ENCODE measurements at regions not wholly inside any gene's neighbourhood (a gene's known extent, or its start where the extent isn't known, plus 50 kb on each side); places are given as distances from the start of the nearest gene placed in this dataset.

GRCh38 chr10:111275091-111275490 is 198.3 kb downstream of the ADRA2A start:
- no peaks in the 10 kb centered on the region for H3K9me3 ChIP-seq
- DNase-seq (ENCODE audit: low read depth in 1 of 2, low spot score in 1 of 2) (no peak), FAIRE-seq (no peak), ATAC-seq (no peak)
- H3K4me1 ChIP-seq, result no peaks in the 10 kb centered on the region
- no peak overlapping the region for H3K27ac ChIP-seq
- 6% methylated on average over 1 of the region's 1 CpG for WGBS (ENCODE audit: missing lambda C conversion rate)
- ChIA-PET CTCF (no interaction called here), POLR2A (no interaction called here)
- TF ChIP-seq CBX2 (IDR thresholded peaks at IDR 0.05; ENCODE audit: borderline replicate concordance, low read depth) (no peak), NFE2L2 (conservative IDR thresholded peaks at IDR 0.05; ENCODE audit: low read length) (no peak), BHLHE40 (IDR thresholded peaks at IDR 0.05; ENCODE audit: low read depth, low read length) (no peak), ELK1 (IDR thresholded peaks at IDR 0.05; ENCODE audit: low read depth, low read length) (no peak), KDM1A (IDR thresholded peaks at IDR 0.05; ENCODE audit: low read depth) (no peak)
- no peak overlapping the region for H3K4me3 ChIP-seq
- H3K4me2 ChIP-seq, result no peak overlapping the region

GRCh38 chr10:111277661-111278060 is 200.8 kb downstream of the ADRA2A start:
- Histone ChIP-seq H3K27ac (no peak overlapping the region), H3K4me3 (no peak overlapping the region), H3K4me2 (no peak overlapping the region), H3K9me3 (no peaks in the 10 kb centered on the region), H3K4me1 (no peaks in the 10 kb centered on the region)
- ATAC-seq, result no peak
- no peak for FAIRE-seq
- 2% methylated on average over 6 of the region's 6 CpGs for WGBS (ENCODE audit: missing lambda C conversion rate)
- TF ChIP-seq HES2 (IDR thresholded peaks at IDR 0.05) (no peak), RCOR1 (IDR thresholded peaks at IDR 0.05; ENCODE audit: low read depth, low read length) (no peak)
- POLR2A ChIA-PET, result no interaction called here
- DNase-seq (ENCODE audit: low read depth in 1 of 2, low spot score in 1 of 2), result no peak
- CTCF ChIA-PET, result no interaction called here

- 34% methylated on average over 3 of the region's 3 CpGs for WGBS (ENCODE audit: missing lambda C conversion rate)
- Histone ChIP-seq H3K4me3 (no peak overlapping the region), H3K27ac (no peak overlapping the region), H3K4me2 (no peak overlapping the region), H3K4me1 (no peaks in the 10 kb centered on the region), H3K9me3 (no peaks in the 10 kb centered on the region)
- POLR2A ChIA-PET, result no interaction called here
- FAIRE-seq, result no peak
- no peak for DNase-seq (ENCODE audit: low read depth in 1 of 2, low spot score in 1 of 2)
- TF ChIP-seq NR3C1 (IDR thresholded peaks at IDR 0.05) (no peak), POLR2AphosphoS2 (conservative IDR thresholded peaks at IDR 0.05; ENCODE audit: low read length) (no peak), RARB (CRISPR knock-in tag; IDR thresholded peaks at IDR 0.05) (no peak), POLR2A (IDR thresholded peaks at IDR 0.05; ENCODE audit: low read length) (no peak), NPAS2 (CRISPR knock-in tag; IDR thresholded peaks at IDR 0.05; ENCODE audit: borderline replicate concordance) (no peak), CBX8 (IDR thresholded peaks at IDR 0.05) (no peak), MYC (IDR thresholded peaks at IDR 0.05; ENCODE audit: borderline replicate concordance, low read length) (no peak), BCL3 (IDR thresholded peaks at IDR 0.05) (no peak), KDM1A (IDR thresholded peaks at IDR 0.05; ENCODE audit: low read depth) (no peak), E2F6 (IDR thresholded peaks at IDR 0.05; ENCODE audit: borderline replicate concordance, low read depth) (no peak), FOSB (CRISPR knock-in tag; IDR thresholded peaks at IDR 0.05) (no peak), HOXB13 (CRISPR knock-in tag; IDR thresholded peaks at IDR 0.05; ENCODE audit: low read depth) (no peak), TFCP2L1 (CRISPR knock-in tag; IDR thresholded peaks at IDR 0.05) (no peak)
- CTCF ChIA-PET, result no interaction called here
- ATAC-seq, result no peak
These were observed 201.4 kb downstream of the ADRA2A start for GRCh38 chr10:111278266-111278665.

GRCh38 chr10:111281516-111281915 is 204.7 kb downstream of the ADRA2A start:
- ChIA-PET POLR2A (no interaction called here), CTCF (interaction anchor here (1.1 to 1.5 kb wide), 3 partner anchors 11 to 29 kb away, joined by 3 to 7 read pairs (median 3); no protein-coding TSS in a partner anchor)
- H3K27ac ChIP-seq, result no peak overlapping the region
- no peak for FAIRE-seq
- no peak overlapping the region for H3K4me3 ChIP-seq
- ATAC-seq, result peak; percentile 58 to 87; a peak in 5 of 6 replicates
- 1% methylated on average over 4 of the region's 4 CpGs for WGBS (ENCODE audit: missing lambda C conversion rate)
- DNase-seq (ENCODE audit: low read depth in 1 of 2, low spot score in 1 of 2), result peak; percentile 5 to 15
- no peaks in the 10 kb centered on the region for H3K9me3 ChIP-seq
- no peaks in the 10 kb centered on the region for H3K4me1 ChIP-seq
- no peak overlapping the region for H3K4me2 ChIP-seq
- peak; percentile 34; the same call in 2 of the 3 replicates for TF ChIP-seq SMC3 (IDR thresholded peaks at IDR 0.05)
- peak; percentile 23; the same call in 1 of the 3 replicates for TF ChIP-seq CTCF (IDR thresholded peaks at IDR 0.05)
- no peak for TF ChIP-seq ZC3H11A (IDR thresholded peaks at IDR 0.05)
